Fibroblast of skin of left biceps (primary cell): ENCODE measurements at regions not wholly inside any gene's neighbourhood (a gene's known extent, or its start where the extent isn't known, plus 50 kb on each side); places are given as distances from the start of the nearest gene placed in this dataset.

Source experiments
- DNase-seq, 2 experiments: peaks; one replicate each; pipeline ENCODE4 v3.0.0-alpha.2; 2013; ENCODE audit warnings: low read depth in 2 of 2

DNA sequence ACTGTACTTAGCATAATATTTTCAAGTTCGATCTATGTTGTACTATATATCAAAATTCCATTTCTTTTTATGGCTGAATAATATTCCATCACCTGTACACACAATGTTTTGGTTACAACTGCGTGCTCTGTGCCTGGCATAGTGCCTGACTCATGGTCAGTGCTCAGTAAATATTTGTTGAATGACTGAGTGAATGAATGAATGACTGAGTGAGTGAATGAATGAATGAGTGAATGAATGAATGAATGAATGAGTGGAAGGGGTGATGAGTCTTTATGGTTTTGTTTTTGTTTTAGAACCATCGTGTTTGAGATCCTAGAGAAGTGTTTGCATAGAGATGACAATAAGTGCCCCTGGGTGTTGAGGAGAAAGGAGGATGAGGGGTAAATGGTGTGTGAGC, 155.3 kb downstream of the MRM1 start:
- no peak for DNase-seq

DNA sequence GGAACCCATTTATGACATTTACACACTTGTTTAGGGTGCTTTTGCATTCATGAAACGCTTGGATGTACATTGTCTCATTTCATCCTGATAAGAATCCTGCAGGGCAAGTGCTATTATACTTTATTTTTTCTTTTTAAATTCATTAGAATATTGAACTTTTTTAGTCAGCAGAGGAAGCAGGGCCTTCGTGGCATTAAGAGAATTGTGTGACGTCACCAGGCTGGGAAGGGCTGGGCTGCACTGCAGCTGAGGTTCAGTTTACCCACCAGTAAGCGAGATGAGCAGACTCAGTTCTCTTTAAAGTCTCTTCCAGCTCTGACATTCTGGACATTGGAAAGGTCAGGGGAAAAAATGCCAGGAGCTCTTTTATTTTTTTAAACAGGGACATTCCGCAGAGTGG, 159.0 kb downstream of the MRM1 start:
- DNase-seq: no peak

- no peak for DNase-seq
Observed at GRCh38 chr17:36761203-36761950, 160.0 kb downstream of the MRM1 start.

GRCh38 chr17:36765436-36766043, 164.2 kb downstream of the MRM1 start:
- DNase-seq: no peak

GRCh38 chr17:36768394-36768793, 167.0 kb downstream of the MRM1 start:
- DNase-seq: no peak

- no peak for DNase-seq
Observed at GRCh38 chr17:36773039-36773438, 164.2 kb upstream of the LHX1 start.

DNA sequence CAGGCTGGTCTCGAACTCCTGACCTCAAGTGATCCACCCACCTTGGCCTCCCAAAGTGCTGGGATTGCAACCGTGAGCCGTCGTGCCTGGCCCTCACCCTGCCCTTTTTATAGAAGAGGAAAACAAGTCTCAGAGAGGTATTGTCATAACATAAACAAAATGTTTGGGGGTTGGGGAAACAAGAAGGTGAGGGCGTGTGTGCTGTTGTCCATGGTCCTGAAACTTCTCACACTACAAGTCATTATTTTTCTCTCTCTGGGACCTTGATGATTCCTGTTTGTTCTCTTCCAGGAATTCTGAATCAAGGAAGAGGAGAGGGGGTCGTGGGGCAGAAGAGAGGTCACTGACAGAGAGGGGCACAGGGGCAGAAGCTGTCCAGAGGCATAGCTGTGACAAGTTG, 160.2 kb upstream of the LHX1 start:
- no peak for DNase-seq

- no peak for DNase-seq
Observed at GRCh38 chr17:36778448-36778847, 158.8 kb upstream of the LHX1 start.

- DNase-seq: no peak
Observed at GRCh38 chr17:36779550-36779949, 157.7 kb upstream of the LHX1 start.

DNA sequence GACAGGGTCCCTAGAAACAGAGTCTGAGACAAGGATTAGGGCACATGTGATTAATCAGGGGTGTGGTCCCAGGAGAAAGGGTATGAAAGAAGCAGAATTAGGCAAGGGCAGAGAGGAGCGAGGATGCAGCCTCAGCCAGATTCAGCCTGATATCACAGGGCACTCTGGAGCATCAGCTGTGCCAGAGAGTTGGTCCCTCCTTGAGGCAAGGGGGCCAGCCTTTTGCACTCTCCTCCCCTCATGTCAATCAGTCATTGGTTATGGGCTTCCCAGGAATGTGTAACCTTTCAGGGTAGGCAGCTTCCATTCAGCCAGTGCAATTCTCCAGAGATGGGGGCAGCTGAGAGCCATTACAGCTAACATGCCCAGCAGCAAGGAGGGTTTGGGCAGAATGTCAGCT, 152.6 kb upstream of the LHX1 start:
- DNase-seq: no peak

DNA sequence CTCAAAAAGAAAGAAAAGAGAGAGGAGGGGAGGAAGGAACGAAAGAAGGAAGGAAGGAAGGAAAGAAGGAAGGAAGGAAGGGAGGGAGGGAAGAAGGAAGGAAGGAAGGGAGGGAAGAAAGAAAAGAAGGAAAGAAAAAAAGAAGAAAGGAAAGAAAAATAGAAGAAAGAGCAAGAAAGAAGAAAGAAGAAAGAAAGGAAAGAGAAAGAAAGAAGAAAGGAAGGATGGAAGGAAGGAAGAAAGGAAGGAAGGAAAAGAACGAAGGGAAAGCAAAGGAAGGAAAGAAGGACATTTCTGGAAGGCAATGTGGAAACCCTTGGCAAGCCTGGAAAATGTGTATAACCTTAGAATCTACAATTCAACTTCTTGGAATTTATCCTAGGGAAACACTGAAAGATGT, 150.4 kb upstream of the LHX1 start:
- DNase-seq: no peak

- DNase-seq: no peak
Observed at GRCh38 chr17:36791150-36791941, 145.9 kb upstream of the LHX1 start.

GRCh38 chr17:36791942-36792475, 145.3 kb upstream of the LHX1 start:
- DNase-seq: no peak

DNA sequence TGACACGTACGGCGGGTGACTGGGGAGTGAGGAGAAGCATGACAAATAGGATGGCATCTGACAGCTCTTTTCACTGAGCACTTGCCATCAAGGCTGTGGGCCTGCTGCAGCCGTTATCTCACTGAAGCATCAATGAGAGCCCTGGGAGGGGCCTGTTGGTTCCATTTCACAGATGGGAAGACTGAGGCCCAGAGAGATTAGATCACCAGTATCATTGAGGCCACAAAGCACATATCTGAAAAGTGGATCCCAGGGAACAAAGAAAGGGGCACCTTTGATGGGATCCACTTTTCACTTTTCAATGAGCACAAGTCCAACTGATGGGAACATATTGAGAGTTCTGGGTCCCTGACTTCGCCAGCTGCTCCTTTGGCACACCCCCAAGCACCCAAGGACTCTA, 144.4 kb upstream of the LHX1 start:
- DNase-seq: no peak

DNA sequence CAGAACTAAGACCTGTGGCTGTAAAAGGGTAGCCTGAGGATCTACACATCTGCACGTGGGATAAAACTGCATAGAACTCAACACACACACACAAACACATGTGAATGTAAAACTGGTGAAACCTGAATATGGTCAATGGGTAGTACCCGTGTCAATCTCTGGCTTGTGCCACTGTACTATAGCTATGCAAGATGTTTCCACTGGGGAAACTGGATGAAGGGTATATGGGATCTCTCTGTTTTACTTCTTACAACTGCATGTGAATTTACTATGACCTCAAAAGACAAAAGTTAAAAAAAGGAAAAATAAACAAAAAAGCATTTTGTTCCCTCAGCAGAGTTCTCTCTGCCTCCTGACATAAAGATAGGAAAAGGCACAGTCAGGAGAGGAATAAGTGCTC, 143.3 kb upstream of the LHX1 start:
- DNase-seq: no peak

DNA sequence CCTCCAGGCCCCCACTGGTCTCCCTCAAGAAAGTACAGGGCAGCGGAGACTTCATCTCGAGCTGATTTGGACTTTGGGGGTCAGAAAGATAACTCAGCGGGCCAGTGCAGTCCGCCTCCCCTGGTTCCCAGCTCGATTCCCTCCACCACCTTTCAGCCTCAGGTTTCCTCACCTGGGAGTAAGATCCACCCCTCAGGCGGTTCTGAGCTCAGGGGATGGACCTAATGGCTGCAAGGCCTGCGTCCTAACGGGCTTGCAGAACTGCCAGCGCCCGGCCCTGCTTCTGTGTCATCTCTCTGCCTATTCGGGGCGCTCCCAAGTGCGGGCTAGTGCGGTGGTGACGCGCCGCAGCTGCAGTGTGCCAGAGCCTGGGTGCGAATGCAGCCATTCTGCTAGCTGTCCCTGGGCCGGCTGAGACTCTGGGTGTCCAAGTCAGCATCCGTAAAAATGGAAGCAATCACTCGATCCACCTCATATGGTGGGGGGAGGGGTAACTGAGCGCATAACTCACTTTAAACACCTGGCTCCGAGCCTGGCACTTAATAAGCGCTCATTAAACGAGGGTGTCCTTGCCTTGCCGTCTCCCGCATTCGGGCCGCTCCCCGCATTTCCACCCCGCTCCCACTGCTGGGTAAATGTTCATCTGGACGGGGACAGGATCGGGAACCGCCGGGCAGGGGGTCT, 129.6 kb upstream of the LHX1 start:
- DNase-seq: no peak

GRCh38 chr17:36808180-36808661, 129.1 kb upstream of the LHX1 start:
- no peak for DNase-seq

DNA sequence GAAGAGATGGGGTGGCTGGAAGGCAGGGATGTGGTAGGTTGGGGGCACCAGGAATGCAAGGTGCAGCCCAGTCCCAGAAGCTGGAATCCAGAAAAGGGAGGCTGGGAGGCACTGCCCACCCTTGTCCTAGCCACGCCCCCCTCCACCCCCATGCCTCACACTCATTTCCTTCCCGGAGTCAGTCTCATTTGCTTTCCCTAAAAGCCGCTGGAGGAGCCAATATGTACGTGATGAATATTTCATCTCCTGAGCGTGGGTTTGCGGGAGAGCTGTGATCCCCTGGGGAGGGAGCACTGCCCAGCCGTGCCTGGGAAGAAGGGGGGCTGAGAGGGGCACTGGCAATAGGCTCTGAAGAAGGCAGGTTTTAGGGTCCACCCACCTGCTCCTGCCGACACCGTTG, 124.5 kb upstream of the LHX1 start:
- DNase-seq: no peak

- no peak for DNase-seq
Observed at GRCh38 chr17:36813357-36813756, 123.9 kb upstream of the LHX1 start.

DNA sequence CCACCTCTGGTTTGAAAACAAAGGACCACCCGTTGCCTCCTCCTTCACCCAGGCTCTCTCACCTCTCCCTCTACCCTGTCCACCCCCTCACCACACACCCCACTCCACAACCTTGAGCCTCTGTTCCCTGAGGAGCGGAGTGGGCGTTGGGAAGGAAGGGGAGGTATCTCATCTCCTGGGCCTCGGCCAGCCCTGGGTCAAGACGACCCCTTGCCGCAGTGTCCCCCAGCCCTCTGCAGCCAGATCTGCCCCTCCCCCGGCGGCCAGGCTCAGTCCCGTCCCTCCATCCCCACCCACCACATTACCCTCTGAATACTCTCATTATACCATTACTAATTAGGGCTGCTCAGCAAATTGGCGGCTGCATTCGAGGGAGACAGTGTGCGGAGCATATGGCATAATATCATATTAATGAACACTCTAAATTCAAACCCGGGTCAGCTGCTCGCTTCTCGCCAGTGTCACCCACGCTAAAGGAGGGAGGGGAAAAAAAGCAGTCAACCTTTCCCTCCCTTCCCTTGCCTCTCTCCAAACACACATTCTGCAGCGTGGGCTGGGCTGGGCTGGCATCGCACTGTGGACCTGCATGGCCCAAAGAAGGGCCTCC, 123.2 kb upstream of the LHX1 start:
- DNase-seq: no peak

DNA sequence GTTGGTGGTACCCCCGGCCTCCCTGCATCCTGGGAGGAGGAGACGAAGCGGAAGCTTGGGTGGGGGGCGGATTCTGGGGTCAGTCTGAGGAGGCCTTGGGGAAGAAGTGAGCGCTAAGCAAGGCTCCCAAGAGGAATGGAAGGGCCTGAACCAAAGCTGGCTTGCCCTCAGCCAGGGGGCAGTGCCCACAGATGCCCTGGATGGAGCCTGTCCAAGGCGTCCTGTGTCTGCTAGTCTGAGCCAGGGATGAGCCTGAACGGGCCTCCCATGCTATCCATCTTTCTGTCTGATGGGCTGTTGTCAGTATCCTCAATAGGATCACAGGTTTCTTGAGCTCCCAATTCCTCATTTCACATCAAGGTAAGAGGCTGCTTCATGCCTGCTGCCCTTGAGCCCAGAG, 122.3 kb upstream of the LHX1 start:
- DNase-seq: no peak
